ENCODE measurements at regions not wholly inside any gene's neighbourhood (a gene's known extent, or its start where the extent isn't known, plus 50 kb on each side); places are given as distances from the start of the nearest gene placed in this dataset.

DNA sequence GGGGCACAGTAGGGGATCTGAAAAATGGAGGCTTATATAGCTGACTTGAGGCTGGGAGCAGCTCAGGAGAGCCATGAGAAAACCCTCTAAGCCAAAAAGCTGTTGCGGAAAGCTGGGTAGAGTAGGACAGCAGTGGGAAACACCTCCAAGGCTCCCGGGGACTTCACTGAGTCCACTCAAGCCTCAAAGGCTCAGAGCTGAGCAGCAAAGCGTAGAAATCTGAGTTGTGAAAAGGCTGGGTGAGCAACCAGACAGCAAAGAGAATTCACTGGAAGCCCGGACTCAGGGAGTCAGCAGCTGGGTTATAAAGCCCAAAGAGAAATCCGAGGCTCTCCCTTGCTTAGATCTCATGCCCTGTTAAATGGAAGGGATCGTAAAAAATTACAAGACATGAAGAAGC is 905.0 kb downstream of the EFNB2 start:
- Histone ChIP-seq H3K36me3 (ENCODE audit: control insufficient read depth in 2 of 4, insufficient read depth in 4 of 4, low read length in 3 of 4) (no peaks in the 10 kb centered on the region), H3K27ac (ENCODE audit: low read depth, low read length) (no peak overlapping the region), H3K23me2 (ENCODE audit: low read depth, low read length) (no peaks in the 10 kb centered on the region), H3K4me1 (replicated peaks in 1 of 4; ENCODE audit: control insufficient read depth in 3 of 4, insufficient read depth in 4 of 4, low read length in 3 of 4) (no peaks in the 10 kb centered on the region), H2AK5ac (ENCODE audit: low read depth, low read length) (no peak overlapping the region), H3K4me3 (ENCODE audit: extremely low read depth in 1 of 4, insufficient read depth in 2 of 4, low read depth in 3 of 4, low read length in 4 of 4) (no peak overlapping the region), H4K8ac (ENCODE audit: extremely low read depth, insufficient read depth, low read length) (no peak overlapping the region), H3K14ac (ENCODE audit: insufficient read length) (no peak overlapping the region), H3K9ac (replicated peaks in 1 of 4; ENCODE audit: extremely low read depth in 1 of 4, low read depth in 3 of 4, low read length in 3 of 4) (no peak overlapping the region), H3K18ac (ENCODE audit: extremely low read depth, low read length) (no peak overlapping the region), H3K23ac (ENCODE audit: insufficient read length) (no peak overlapping the region), H3K4ac (replicated peaks; ENCODE audit: insufficient read length, low read depth, low read length) (no peak overlapping the region), H2AFZ (ENCODE audit: low read length) (no peak overlapping the region), H2BK20ac (ENCODE audit: low read length) (no peak overlapping the region), H3K4me2 (ENCODE audit: insufficient read depth in 1 of 2, low read depth in 2 of 2, low read length in 2 of 2) (no peak overlapping the region), H4K5ac (ENCODE audit: insufficient read length, low read depth, low read length) (no peak overlapping the region), H2BK120ac (replicated peaks; ENCODE audit: low read depth, low read length) (no peak overlapping the region), H2BK15ac (ENCODE audit: low read length) (no peak overlapping the region), H3K9me3 (ENCODE audit: insufficient read depth in 2 of 2, low read depth in 1 of 2, low read length in 1 of 2) (no peaks in the 10 kb centered on the region), H3K79me1 (ENCODE audit: low read depth, low read length) (no peaks in the 10 kb centered on the region), H2BK12ac (ENCODE audit: low read depth, low read length) (no peak overlapping the region), H3K79me2 (ENCODE audit: control insufficient read depth in 1 of 2, insufficient read depth in 2 of 2, low read length in 2 of 2) (no peaks in the 10 kb centered on the region), H4K20me1 (replicated peaks in 1 of 2; ENCODE audit: control insufficient read depth in 1 of 2, insufficient read depth in 2 of 2, low read length in 2 of 2) (no peaks in the 10 kb centered on the region), H3K27me3 (replicated peaks in 1 of 4; ENCODE audit: control insufficient read depth in 3 of 4, extremely low read depth in 1 of 4, insufficient read depth in 3 of 4, low read length in 3 of 4) (no peaks in the 10 kb centered on the region), H3K56ac (replicated peaks; ENCODE audit: insufficient read length, low read depth, low read length) (no peak overlapping the region), H2BK5ac (ENCODE audit: low read depth, low read length) (no peak overlapping the region), H4K91ac (replicated peaks; ENCODE audit: insufficient read length, low read length) (no peak overlapping the region)
- ChIA-PET POLR2A (ENCODE audit: partially characterized antibody) (no interaction called here), CTCF (ENCODE audit: partially characterized antibody) (interaction anchor here (0.7 to 0.8 kb wide), 2 partner anchors 98 to 658 kb away, joined by 3 read pairs; no protein-coding TSS in a partner anchor)
- no peak for FAIRE-seq
- WGBS, 2 experiments (ENCODE audit: extremely low coverage in 1 of 2, insufficient coverage in 1 of 2, insufficient read length in 1 of 2, insufficient replicate concordance in 2 of 2, low coverage in 1 of 2, low lambda C conversion rate in 2 of 2, missing lambda C conversion rate in 1 of 2): 94% methylated on average over 6 of the region's 6 CpGs; no CpG with 5 or more reads in 1 of the 2 experiments
- DNase-seq (ENCODE audit: low read depth in 1 of 2, low spot score in 2 of 2): no peak
- TF ChIP-seq SP4 (IDR thresholded peaks at IDR 0.05; ENCODE audit: low read length) (no peak), HDAC6 (IDR thresholded peaks at IDR 0.05; ENCODE audit: low read depth, low read length) (no peak), CTBP2 (IDR thresholded peaks at IDR 0.05; ENCODE audit: borderline replicate concordance, insufficient read depth, insufficient read length, low read length) (no peak), SP1 (IDR thresholded peaks at IDR 0.05; ENCODE audit: low read depth, low read length) (no peak), POU5F1 (IDR thresholded peaks at IDR 0.05; ENCODE audit: low read depth, low read length) (no peak), CEBPB (IDR thresholded peaks at IDR 0.05; ENCODE audit: low read depth, low read length) (no peak), TCF12 (IDR thresholded peaks at IDR 0.05; ENCODE audit: low read depth, low read length) (no peak), RBBP5 (IDR thresholded peaks at IDR 0.05; ENCODE audit: borderline replicate concordance, low read depth, low read length) (no peak), YY1 (IDR thresholded peaks at IDR 0.05; ENCODE audit: low read depth, low read length) (no peak), JUND (IDR thresholded peaks at IDR 0.05; ENCODE audit: low read length) (no peak), SP2 (IDR thresholded peaks at IDR 0.05; ENCODE audit: low read length) (no peak), KDM1A (IDR thresholded peaks at IDR 0.05; ENCODE audit: borderline replicate concordance, low read length) (no peak), POLR2A (IDR thresholded peaks at IDR 0.05; ENCODE audit: control extremely low read depth in 1 of 2, low read depth in 2 of 2, low read length in 2 of 2) (no peak), GABPA (IDR thresholded peaks at IDR 0.05; ENCODE audit: borderline replicate concordance, insufficient read depth, low read length) (no peak), CREB1 (IDR thresholded peaks at IDR 0.05) (no peak)
- TF ChIP-seq, protein P1, sequence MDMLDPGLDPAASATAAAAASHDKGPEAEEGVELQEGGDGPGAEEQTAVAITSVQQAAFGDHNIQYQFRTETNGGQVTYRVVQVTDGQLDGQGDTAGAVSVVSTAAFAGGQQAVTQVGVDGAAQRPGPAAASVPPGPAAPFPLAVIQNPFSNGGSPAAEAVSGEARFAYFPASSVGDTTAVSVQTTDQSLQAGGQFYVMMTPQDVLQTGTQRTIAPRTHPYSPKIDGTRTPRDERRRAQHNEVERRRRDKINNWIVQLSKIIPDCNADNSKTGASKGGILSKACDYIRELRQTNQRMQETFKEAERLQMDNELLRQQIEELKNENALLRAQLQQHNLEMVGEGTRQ (IDR thresholded peaks at IDR 0.05; ENCODE audit: low read length): no peak
